ENCODE measurements at regions not wholly inside any gene's neighbourhood (a gene's known extent, or its start where the extent isn't known, plus 50 kb on each side); places are given as distances from the start of the nearest gene placed in this dataset.
"Not testable (repeated sequence)": the region's sequence is repeated elsewhere in the genome, so short reads cannot be mapped to it uniquely, and the experiment has no call there.

- DNase-seq: no peak
These were observed 51.2 kb upstream of the RDX start for GRCh38 chr11:110347660-110348059.

- DNase-seq: no peak
These were observed 53.0 kb upstream of the RDX start for GRCh38 chr11:110349138-110349996.

GRCh38 chr11:110349997-110350383, 53.6 kb upstream of the RDX start:
- DNase-seq: not testable (repeated sequence)

GRCh38 chr11:110355011-110355744, 58.8 kb upstream of the RDX start:
- no peak for DNase-seq

GRCh38 chr11:110356762-110357671, 60.6 kb upstream of the RDX start:
- peak; percentile 87 for DNase-seq

GRCh38 chr11:110358336-110358735, 61.9 kb upstream of the RDX start:
- no peak for DNase-seq

GRCh38 chr11:110360781-110361408, 64.5 kb upstream of the RDX start:
- not testable (repeated sequence) for DNase-seq

- DNase-seq: no peak
These were observed 66.6 kb upstream of the RDX start for GRCh38 chr11:110362971-110363509.

- peak; percentile 64 for DNase-seq
These were observed 63.5 kb upstream of the FDX1 start for GRCh38 chr11:110366291-110366690.

GRCh38 chr11:110367571-110367970, 62.2 kb upstream of the FDX1 start:
- DNase-seq: no peak

- DNase-seq: no peak
These were observed 58.7 kb upstream of the FDX1 start for GRCh38 chr11:110371084-110371483.

GRCh38 chr11:110373051-110373702, 56.6 kb upstream of the FDX1 start:
- peak; percentile 63 for DNase-seq

- DNase-seq: no peak
These were observed 54.8 kb upstream of the FDX1 start for GRCh38 chr11:110374921-110375320.

- DNase-seq: no peak
These were observed 54.4 kb upstream of the FDX1 start for GRCh38 chr11:110375351-110375750.

GRCh38 chr11:110376021-110376420, 53.7 kb upstream of the FDX1 start:
- DNase-seq: no peak

GRCh38 chr11:110376711-110377324, 52.9 kb upstream of the FDX1 start:
- DNase-seq: peak; percentile 88

- DNase-seq: no peak
These were observed 52.3 kb upstream of the FDX1 start for GRCh38 chr11:110377434-110377833.

- no peak for DNase-seq
These were observed 50.5 kb upstream of the FDX1 start for GRCh38 chr11:110379261-110379660.

GRCh38 chr11:110379936-110380335, 49.8 kb upstream of the FDX1 start:
- no peak for DNase-seq

Measured in fibroblast of skin of back (primary cell).